GM23248 (cell line): ENCODE measurements at regions not wholly inside any gene's neighbourhood (a gene's known extent, or its start where the extent isn't known, plus 50 kb on each side); places are given as distances from the start of the nearest gene placed in this dataset.

ENCODE experiments used
- DNase-seq: peaks from one replicate; pipeline ENCODE4 v3.0.0-alpha.2; 2015
- H2AFZ ChIP-seq: fragments of 200-600 bp; sonication (generic); 2 replicates; pipeline ENCODE4 v1.6.1; 2016; ENCODE audit warnings: antibody characterized with exemption
- H3F3A ChIP-seq: fragments of 200-600 bp; sonication (generic); 2 replicates; pipeline ENCODE4 v1.6.1; 2016; ENCODE audit warnings: mild to moderate bottlenecking, antibody characterized with exemption, mixed run types; ENCODE audit not compliant: insufficient read depth
- H3K27ac ChIP-seq: fragments of 200-600 bp; sonication (generic); 2 replicates; pipeline ENCODE4 v1.5.1; 2016; ENCODE audit warnings: mild to moderate bottlenecking
- H3K27me3 ChIP-seq: fragments of 200-600 bp; sonication (generic); replicated peaks from 2 replicates; pipeline ENCODE4 v1.6.1; 2016; ENCODE audit warnings: mild to moderate bottlenecking; ENCODE audit not compliant: insufficient read depth
- H3K36me3 ChIP-seq: fragments of 200-600 bp; sonication (generic); 2 replicates; pipeline ENCODE4 v1.6.1; 2016; ENCODE audit warnings: low read depth, mild to moderate bottlenecking
- H3K4me1 ChIP-seq: fragments of 200-600 bp; sonication (generic); 2 replicates; pipeline ENCODE4 v1.6.1; 2016; ENCODE audit warnings: mild to moderate bottlenecking; ENCODE audit not compliant: insufficient read depth
- H3K4me2 ChIP-seq: fragments of 200-600 bp; sonication (generic); one replicate; pipeline ENCODE4 v1.6.1; 2016; ENCODE audit warnings: mild to moderate bottlenecking; ENCODE audit not compliant: unreplicated experiment
- H3K4me3 ChIP-seq: fragments of 200-600 bp; sonication (generic); 2 replicates; pipeline ENCODE4 v1.5.1; 2016; ENCODE audit warnings: mild to moderate bottlenecking
- H3K79me2 ChIP-seq: fragments of 200-600 bp; sonication (generic); 2 replicates; pipeline ENCODE4 v1.6.1; 2016; ENCODE audit warnings: mild to moderate bottlenecking; ENCODE audit not compliant: insufficient read depth
- H3K9ac ChIP-seq: fragments of 200-600 bp; sonication (generic); 2 replicates; pipeline ENCODE4 v1.6.1; 2016; ENCODE audit warnings: mild to moderate bottlenecking
- H3K9me2 ChIP-seq: fragments of 200-600 bp; sonication (generic); 2 replicates; pipeline ENCODE4 v1.6.1; 2016; ENCODE audit warnings: mixed run types, mild to moderate bottlenecking, moderate library complexity; ENCODE audit not compliant: insufficient read depth
- H3K9me3 ChIP-seq: fragments of 200-600 bp; sonication (generic); one replicate; pipeline ENCODE4 v1.6.1; 2017; ENCODE audit warnings: low read depth
- H4K20me1 ChIP-seq: fragments of 200-600 bp; sonication (generic); 2 replicates; pipeline ENCODE4 v1.6.0; 2016; ENCODE audit not compliant: insufficient read depth
- EZH2 ChIP-seq: fragments of 200-600 bp; sonication (generic); IDR thresholded peaks from 2 replicates; pipeline ENCODE4 v1.6.1; 2018; ENCODE audit warnings: antibody characterized with exemption, mild to moderate bottlenecking; ENCODE audit not compliant: insufficient read depth, poor library complexity, severe bottlenecking
- EZH2phosphoT487 ChIP-seq: fragments of 200-600 bp; sonication (generic); IDR thresholded peaks from 2 replicates; pipeline ENCODE4 v1.6.1; 2018; ENCODE audit warnings: antibody characterized with exemption, moderate library complexity, mild to moderate bottlenecking, low read depth; ENCODE audit not compliant: insufficient read depth
- WGBS, 2 experiments: methylation state at CpG; one replicate each; pipeline ENCODE4 v1.1.6; 2015 to 2017; ENCODE audit warnings: low lambda C conversion rate in 2 of 2, low coverage in 1 of 2; ENCODE audit errors: missing lambda C conversion rate in 2 of 2; 5-methylcytosine and 5-hydroxymethylcytosine counted together
- in situ Hi-C: fragments of 300-500 bp; cut with MboI; formaldehyde crosslinking; loops from 2 replicates; pipeline ENCODE4 v1.15.0; 2020

DNA sequence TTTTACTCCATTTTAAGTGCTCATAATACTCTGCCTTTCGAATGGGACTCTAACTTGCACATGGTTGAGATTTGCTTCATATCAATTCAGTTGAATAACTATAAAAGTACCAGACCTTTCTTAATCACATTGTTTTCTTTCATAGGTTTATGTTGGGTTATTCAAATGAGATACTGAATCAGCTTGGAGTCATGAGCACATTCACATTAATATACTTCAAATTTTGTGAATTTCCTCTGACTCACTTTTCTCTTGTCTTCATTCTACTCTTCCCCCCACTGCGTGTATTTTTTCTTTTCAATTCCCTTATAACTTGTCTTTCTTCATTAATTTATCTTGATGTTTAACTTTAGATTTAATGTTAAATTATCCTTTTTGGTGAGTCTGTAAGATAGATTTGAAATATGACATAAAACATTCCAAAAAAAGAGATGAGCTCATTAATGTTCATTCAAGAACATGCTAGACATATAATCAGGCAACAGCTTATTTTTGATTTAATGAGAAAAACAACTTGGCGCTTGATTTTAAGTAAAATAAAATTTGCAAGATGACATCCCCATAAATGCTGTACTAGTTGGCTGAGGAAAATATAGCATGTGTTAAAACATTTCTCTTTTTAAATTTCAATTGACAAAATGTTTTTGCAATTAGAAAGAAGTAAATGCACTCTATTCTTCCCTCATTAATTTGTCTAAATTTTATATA, 736.0 kb downstream of the CD109 start:
- WGBS, 2 experiments: 46 to 53% methylated on average over 3 of the region's 3 CpGs
- Histone ChIP-seq H3K79me2 (no peaks in the 10 kb centered on the region), H3K27me3 (no peaks in the 10 kb centered on the region), H3K9me3 (no peaks in the 10 kb centered on the region), H3F3A (no peaks in the 10 kb centered on the region), H2AFZ (no peak overlapping the region), H3K9me2 (no peaks in the 10 kb centered on the region), H3K4me2 (no peak overlapping the region), H3K4me3 (no peak overlapping the region), H3K9ac (no peak overlapping the region), H3K27ac (no peak overlapping the region), H3K4me1 (peaks cover 11% of the 10 kb centered on the region), H3K36me3 (no peaks in the 10 kb centered on the region), H4K20me1 (no peaks in the 10 kb centered on the region)
- peak; percentile 63 for DNase-seq
- TF ChIP-seq EZH2phosphoT487 (no peak), EZH2 (no peak)
- in situ Hi-C loops: no loop called here

DNA sequence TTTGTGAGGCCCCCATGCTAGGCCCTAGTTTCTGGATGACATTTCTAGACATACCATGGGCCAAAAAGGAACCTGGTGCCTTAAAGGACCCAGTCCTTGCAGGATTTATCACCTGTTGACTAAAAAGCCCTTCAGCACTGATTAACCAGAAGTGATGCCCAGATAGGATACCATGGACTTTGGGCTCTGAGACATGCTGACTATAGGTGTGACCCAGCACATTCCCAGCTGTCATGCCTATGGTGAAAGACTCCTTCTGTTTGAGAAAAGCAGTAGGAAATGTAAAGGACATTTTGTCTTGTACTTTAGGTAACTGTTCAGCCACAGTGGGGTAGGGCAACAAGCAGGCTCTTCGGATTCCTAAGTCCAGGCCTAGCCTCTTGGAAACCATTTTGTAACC, 724.2 kb downstream of the CD109 start:
- DNase-seq: no peak
- no peaks in the 10 kb centered on the region for H4K20me1 ChIP-seq
- H3K4me3 ChIP-seq: no peak overlapping the region
- WGBS, 2 experiments: 76 to 93% methylated on average over 1 of the region's 1 CpG
- no peaks in the 10 kb centered on the region for H3F3A ChIP-seq
- no peak overlapping the region for H3K9ac ChIP-seq
- H3K27me3 ChIP-seq: no peaks in the 10 kb centered on the region
- H3K9me3 ChIP-seq: no peaks in the 10 kb centered on the region
- H3K4me1 ChIP-seq: peaks cover 3% of the 10 kb centered on the region
- H2AFZ ChIP-seq: no peak overlapping the region
- H3K4me2 ChIP-seq: no peak overlapping the region
- no peaks in the 10 kb centered on the region for H3K79me2 ChIP-seq
- H3K9me2 ChIP-seq: no peaks in the 10 kb centered on the region
- no peak overlapping the region for H3K27ac ChIP-seq
- H3K36me3 ChIP-seq: no peaks in the 10 kb centered on the region
- no peak for TF ChIP-seq EZH2phosphoT487
- TF ChIP-seq EZH2: no peak
- in situ Hi-C loops: loop anchor here (25.0 kb wide), 1 partner anchor 792 kb away; the partner anchor contains the start of gene COL12A1

DNA sequence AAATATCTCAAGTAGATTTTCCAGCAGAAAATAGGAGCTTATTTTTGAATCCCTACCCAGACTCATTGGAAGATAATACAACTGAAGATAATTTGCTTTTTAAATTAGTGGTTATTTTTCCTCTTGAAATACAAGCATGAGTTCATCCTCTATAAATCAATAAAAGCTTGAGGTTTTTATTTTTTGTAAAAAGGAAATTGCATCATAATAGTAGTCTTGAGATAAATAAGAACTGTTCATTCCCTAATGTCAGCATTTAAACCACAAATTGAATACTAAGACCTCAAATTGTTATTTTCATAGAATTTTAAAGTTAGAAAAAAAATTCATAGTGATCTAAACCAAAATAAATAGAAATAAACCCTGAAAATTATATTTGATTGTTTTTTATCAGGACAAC, 719.1 kb downstream of the CD109 start:
- Histone ChIP-seq H3K9me3 (no peaks in the 10 kb centered on the region), H3K27me3 (no peaks in the 10 kb centered on the region), H3K4me1 (peaks cover 19% of the 10 kb centered on the region), H3K79me2 (no peaks in the 10 kb centered on the region), H2AFZ (no peak overlapping the region), H3K4me2 (no peak overlapping the region), H4K20me1 (no peaks in the 10 kb centered on the region), H3F3A (no peaks in the 10 kb centered on the region), H3K9me2 (no peaks in the 10 kb centered on the region), H3K27ac (no peak overlapping the region), H3K36me3 (no peaks in the 10 kb centered on the region), H3K9ac (no peak overlapping the region), H3K4me3 (no peak overlapping the region)
- peak; percentile 13 for DNase-seq
- in situ Hi-C loops: loop anchor here (25.0 kb wide), 1 partner anchor 797 kb away; the partner anchor contains the start of gene COL12A1
- no peak for TF ChIP-seq EZH2
- TF ChIP-seq EZH2phosphoT487: no peak

DNA sequence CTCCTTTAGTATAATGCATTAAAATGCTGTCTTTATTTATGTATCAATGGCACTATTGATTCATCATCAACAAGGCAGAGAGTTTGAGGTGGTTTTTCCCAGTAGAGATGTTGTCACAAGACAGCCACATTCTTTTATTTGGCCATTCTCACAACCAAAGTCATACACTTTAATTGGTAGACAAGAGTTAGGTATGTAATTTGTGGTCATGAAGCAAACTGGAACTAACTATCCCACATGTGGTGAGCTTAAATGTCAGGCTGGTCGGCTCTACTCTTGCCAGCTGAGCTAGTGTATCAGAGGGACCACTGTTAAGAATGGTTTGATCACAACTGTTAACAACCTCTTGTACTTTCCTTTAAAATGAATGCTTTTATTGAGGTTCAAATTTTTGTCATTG, 714.6 kb downstream of the CD109 start:
- peaks cover 34% of the 10 kb centered on the region for H3K4me1 ChIP-seq
- H3K27me3 ChIP-seq: no peaks in the 10 kb centered on the region
- peak; percentile 47 for DNase-seq
- H3K9ac ChIP-seq: no peak overlapping the region
- H3K4me2 ChIP-seq: no peak overlapping the region
- H3F3A ChIP-seq: no peaks in the 10 kb centered on the region
- no peaks in the 10 kb centered on the region for H3K79me2 ChIP-seq
- 42 to 79% methylated on average over 1 of the region's 1 CpG for WGBS, 2 experiments
- H3K36me3 ChIP-seq: no peaks in the 10 kb centered on the region
- no peaks in the 10 kb centered on the region for H4K20me1 ChIP-seq
- no peak for TF ChIP-seq EZH2
- TF ChIP-seq EZH2phosphoT487: 0 out of 2 replicates have a peak, but pooled peaks have one; percentile 56
- in situ Hi-C loops: loop anchor here (25.0 kb wide), 1 partner anchor 802 kb away; the partner anchor contains the start of gene COL12A1
- H3K27ac ChIP-seq: no peak overlapping the region
- no peaks in the 10 kb centered on the region for H3K9me3 ChIP-seq
- no peak overlapping the region for H3K4me3 ChIP-seq
- 0 out of 2 replicates have a peak overlapping the region, but pooled peaks have one; percentile 37 for H2AFZ ChIP-seq
- H3K9me2 ChIP-seq: no peaks in the 10 kb centered on the region
